22Rv1 (cell line): ENCODE measurements at regions not wholly inside any gene's neighbourhood (a gene's known extent, or its start where the extent isn't known, plus 50 kb on each side); places are given as distances from the start of the nearest gene placed in this dataset.

Experiments used
- ZFX ChIP-seq: fragments of 450-650 bp; IDR thresholded peaks from 2 replicates; pipeline ENCODE4 v1.6.1; 2017; ENCODE audit warnings: antibody characterized with exemption, borderline replicate concordance
- TF ChIP-seq, protein P1 (sequence below): fragments of 450-650 bp; IDR thresholded peaks from 2 replicates; pipeline ENCODE4 v1.5.1; 2017; ENCODE audit warnings: mild to moderate bottlenecking

DNA sequence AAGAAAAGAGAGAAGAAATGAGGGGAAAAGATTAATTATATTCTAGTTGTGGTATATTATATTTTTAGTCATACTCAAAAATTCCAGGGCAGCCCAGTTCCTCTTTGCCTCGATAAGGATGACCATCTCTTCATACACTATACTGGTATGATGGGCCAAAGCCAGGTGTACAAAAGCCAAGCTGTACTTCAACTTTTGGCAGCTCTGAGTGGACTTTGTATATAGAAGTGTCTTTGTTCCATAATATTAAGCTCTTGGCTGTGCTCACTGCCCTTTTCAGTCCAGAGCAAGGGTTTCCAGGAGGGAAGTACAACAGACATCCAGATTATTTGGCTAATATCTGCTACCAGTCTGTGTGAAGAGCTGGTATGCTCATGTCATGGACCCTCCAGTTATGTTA, 934.3 kb upstream of the CDH10 start:
- TF ChIP-seq, protein P1, sequence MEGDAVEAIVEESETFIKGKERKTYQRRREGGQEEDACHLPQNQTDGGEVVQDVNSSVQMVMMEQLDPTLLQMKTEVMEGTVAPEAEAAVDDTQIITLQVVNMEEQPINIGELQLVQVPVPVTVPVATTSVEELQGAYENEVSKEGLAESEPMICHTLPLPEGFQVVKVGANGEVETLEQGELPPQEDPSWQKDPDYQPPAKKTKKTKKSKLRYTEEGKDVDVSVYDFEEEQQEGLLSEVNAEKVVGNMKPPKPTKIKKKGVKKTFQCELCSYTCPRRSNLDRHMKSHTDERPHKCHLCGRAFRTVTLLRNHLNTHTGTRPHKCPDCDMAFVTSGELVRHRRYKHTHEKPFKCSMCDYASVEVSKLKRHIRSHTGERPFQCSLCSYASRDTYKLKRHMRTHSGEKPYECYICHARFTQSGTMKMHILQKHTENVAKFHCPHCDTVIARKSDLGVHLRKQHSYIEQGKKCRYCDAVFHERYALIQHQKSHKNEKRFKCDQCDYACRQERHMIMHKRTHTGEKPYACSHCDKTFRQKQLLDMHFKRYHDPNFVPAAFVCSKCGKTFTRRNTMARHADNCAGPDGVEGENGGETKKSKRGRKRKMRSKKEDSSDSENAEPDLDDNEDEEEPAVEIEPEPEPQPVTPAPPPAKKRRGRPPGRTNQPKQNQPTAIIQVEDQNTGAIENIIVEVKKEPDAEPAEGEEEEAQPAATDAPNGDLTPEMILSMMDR: no peak
- TF ChIP-seq ZFX: no peak
